RPMI8226 (cell line): ENCODE measurements at regions not wholly inside any gene's neighbourhood (a gene's known extent, or its start where the extent isn't known, plus 50 kb on each side); places are given as distances from the start of the nearest gene placed in this dataset.
"Not testable (repeated sequence)": the region's sequence is repeated elsewhere in the genome, so short reads cannot be mapped to it uniquely, and the experiment has no call there.

Source experiments
- DNase-seq: peaks from one replicate; pipeline ENCODE4 v3.0.0-alpha.2; 2015

DNA sequence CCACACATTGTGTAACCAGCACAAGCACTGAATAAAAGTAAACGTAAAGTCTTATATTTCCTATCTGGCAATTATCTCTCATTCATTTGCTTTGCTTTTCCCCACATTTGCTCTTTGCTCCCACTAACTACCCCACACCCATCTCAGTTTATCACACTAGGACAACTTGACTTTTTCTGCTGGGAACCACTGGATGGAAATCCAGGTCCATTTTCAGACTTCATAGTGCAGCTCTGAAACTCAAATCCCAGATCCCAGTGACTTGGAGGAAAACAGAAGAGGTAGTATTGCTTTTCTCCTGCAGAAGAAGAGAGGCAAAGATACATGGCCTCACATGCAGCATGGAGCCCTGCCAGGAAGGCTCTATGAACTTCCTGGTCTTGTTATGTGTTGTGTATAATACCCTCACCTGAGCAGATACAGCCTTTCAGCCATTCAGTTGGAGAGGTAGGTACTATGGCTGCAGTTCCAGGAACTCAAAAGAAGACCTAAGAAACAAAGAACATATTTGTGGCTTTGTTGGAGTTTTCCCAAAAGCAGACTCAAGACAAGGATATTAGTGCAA, 90.0 kb upstream of the NIPBL start:
- no peak for DNase-seq

DNA sequence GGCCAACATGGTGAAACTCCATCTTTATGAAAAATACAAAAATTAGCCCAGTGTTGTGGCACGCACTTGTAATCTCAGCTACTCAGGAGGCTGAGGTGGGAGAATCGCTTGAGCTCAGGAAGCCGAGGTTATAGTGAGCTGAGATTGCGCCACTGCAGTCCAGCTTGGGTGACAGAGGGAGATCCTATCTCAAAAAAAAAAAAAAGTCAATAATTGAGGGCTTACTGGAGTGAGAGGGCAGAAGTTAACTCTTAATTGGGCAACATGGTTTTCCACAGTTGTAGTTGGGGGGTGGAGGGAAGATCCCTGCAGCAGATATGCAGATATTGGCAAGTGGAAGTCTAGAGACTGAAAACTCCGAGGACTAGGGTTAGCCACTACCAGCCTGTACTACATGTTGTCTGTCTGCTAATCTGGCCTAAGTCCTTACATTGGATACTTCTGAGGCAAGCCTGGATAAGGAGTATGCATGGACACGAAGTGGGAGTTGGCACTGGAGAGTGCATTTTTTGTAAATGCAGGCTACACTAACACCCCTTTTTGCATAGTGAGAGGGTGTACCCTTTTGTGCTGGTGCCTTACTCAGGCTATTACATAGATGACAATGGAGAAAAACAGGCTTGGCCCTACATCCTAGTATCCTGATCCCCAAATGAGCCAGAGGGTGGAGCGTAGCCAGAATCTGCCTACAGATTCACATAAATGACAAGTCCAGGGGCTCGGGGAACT, 89.0 kb upstream of the NIPBL start:
- no peak for DNase-seq

GRCh38 chr5:36790847-36791246, 85.7 kb upstream of the NIPBL start:
- no peak for DNase-seq

GRCh38 chr5:36792560-36793180, 83.9 kb upstream of the NIPBL start:
- DNase-seq: no peak

GRCh38 chr5:36795366-36795765, 81.2 kb upstream of the NIPBL start:
- no peak for DNase-seq

- no peak for DNase-seq
Measured at GRCh38 chr5:36796155-36796554, 80.4 kb upstream of the NIPBL start.

DNA sequence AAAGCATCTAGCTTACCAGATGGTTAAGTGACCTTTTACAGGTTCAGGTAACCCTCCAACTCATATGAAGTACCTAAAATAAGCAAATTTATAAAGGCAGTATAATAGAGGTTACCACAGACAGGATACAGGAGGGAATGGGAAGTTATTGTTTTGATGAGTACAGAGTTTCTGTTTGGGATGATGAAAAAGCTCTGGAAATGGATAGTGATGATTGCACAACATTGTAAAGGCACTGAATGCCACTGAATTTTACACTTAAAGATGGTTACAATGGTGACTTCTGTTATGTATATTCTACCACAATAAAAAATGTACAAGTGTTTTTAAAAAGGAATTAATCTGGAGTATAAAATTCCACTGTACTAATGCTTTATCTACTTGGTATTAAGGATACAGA, 75.0 kb upstream of the NIPBL start:
- DNase-seq: no peak

DNA sequence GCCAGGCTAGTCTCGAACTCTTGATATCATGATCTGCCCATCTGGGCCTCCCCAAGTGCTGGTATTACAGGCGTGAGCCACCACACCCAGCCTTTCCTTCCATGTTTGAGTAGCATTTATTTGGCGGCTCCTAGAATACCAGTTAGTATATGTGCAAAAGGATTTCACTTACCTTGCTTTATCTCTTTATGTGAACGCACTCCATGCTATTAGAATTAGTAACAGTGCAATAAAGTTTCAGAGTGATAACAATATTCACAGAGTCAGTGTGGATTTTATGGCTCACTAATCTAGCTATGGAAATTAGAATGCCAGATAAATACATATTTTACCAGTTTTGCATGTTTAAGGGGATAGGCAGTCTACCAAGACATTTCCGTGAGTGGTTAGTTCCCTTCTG, 74.4 kb upstream of the NIPBL start:
- DNase-seq: no peak

DNA sequence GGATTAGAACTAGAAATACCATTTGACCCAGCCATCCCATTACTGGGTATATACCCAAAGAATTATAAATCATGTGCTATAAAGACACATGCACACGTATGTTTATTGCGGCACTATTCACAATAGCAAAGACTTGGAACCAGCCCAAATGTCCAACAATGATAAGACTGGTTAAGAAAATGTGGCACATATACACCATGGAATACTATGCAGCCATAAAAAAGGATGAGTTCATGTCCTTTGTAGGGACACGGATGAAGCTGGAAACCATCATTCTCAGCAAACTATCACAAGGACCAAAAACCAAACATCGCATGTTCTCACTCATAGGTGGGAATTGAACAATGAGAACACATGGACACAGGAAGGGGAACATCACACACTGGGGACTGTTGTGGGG, 63.3 kb upstream of the NIPBL start:
- not testable (repeated sequence) for DNase-seq

GRCh38 chr5:36815871-36816270, 60.7 kb upstream of the NIPBL start:
- no peak for DNase-seq

DNA sequence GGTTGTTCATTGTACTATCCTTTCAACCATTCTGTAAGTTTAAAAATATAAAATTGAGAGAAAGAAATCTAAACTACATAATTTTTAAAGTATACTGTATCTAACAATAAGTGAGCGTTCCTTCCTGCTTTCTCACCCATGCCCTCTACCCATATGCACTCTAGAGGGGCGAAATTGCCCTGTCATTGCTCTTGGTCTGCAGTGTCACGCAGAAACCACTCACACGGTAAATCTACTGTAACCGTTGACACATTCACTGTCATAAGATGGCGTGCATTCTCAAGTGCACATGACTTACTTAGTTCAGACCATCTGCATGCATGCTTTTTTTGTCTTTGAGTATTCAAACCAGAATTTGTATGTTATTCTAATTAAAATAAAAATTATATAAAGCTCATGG, 55.7 kb upstream of the NIPBL start:
- DNase-seq: no peak

DNA sequence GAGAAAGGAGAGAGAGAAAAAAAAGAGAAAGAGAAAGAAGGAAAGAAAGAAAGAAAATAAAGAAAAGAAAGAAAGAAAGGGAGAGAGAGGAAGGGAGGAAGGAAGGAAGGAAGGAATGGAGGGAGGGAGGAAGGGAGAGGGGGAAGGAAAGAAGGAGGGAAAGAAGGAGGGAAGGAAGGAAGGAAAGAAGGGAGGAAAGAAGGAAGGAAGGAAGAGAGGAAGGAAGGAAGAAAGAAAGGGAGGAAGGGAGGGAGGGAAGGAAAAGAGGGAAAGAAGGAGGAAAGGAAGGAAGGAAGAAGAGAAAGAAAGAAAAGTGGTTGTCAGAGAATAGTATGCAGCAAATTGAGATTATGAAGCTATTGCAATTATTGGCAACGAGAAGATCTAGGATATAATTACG, 49.9 kb upstream of the NIPBL start:
- DNase-seq: no peak
